ENCODE measurements at regions not wholly inside any gene's neighbourhood (a gene's known extent, or its start where the extent isn't known, plus 50 kb on each side); places are given as distances from the start of the nearest gene placed in this dataset.

DNA sequence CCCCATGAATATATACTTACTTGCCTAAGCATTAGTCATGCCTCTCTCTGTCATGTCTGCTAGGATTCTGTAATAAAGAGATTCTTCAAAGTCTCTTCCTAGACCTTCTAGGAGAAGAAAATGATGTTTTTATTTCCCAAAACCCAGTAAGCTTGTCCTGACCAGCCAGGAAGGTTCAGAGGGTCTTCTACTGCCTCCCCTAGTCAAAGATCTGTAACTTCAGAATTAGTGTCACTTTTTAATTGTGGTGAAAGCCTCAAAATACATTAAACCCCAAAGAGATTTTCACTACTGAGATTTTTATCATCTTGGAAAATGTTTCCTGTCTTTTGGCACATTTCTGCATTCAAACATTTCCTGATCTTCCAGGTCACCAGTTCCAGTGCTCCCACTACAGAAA lies 232.9 kb upstream of the STK17B start:
- no peak for TF ChIP-seq POLR2A (IDR thresholded peaks at IDR 0.05)
- TF ChIP-seq, protein P1, sequence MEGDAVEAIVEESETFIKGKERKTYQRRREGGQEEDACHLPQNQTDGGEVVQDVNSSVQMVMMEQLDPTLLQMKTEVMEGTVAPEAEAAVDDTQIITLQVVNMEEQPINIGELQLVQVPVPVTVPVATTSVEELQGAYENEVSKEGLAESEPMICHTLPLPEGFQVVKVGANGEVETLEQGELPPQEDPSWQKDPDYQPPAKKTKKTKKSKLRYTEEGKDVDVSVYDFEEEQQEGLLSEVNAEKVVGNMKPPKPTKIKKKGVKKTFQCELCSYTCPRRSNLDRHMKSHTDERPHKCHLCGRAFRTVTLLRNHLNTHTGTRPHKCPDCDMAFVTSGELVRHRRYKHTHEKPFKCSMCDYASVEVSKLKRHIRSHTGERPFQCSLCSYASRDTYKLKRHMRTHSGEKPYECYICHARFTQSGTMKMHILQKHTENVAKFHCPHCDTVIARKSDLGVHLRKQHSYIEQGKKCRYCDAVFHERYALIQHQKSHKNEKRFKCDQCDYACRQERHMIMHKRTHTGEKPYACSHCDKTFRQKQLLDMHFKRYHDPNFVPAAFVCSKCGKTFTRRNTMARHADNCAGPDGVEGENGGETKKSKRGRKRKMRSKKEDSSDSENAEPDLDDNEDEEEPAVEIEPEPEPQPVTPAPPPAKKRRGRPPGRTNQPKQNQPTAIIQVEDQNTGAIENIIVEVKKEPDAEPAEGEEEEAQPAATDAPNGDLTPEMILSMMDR (IDR thresholded peaks at IDR 0.05): no peak
